A549 (cell line): ENCODE measurements at regions not wholly inside any gene's neighbourhood (a gene's known extent, or its start where the extent isn't known, plus 50 kb on each side); places are given as distances from the start of the nearest gene placed in this dataset.

Source experiments
- EHMT2 ChIP-seq: fragments of 200-600 bp; sonication (generic); IDR thresholded peaks from 2 replicates; pipeline ENCODE4 v1.6.1; 2016; ENCODE audit warnings: antibody characterized with exemption, low read depth, mild to moderate bottlenecking, moderate library complexity
- FOXS1 ChIP-seq: fragments of 250-450 bp; sonication (Bioruptor Pico); IDR thresholded peaks from 2 replicates; pipeline ENCODE4 v1.5.0; 2020; ENCODE audit warnings: mild to moderate bottlenecking, moderate library complexity
- HDAC2 ChIP-seq: fragments of 200-600 bp; sonication (generic); IDR thresholded peaks from 2 replicates; pipeline ENCODE4 v1.6.1; 2016
- RARB ChIP-seq: fragments of 250-450 bp; sonication (Bioruptor Pico); IDR thresholded peaks from 2 replicates; pipeline ENCODE4 v1.8.0; 2021; ENCODE audit warnings: mild to moderate bottlenecking, moderate library complexity
- REST ChIP-seq: fragments of 200-600 bp; sonication (generic); IDR thresholded peaks from 2 replicates; pipeline ENCODE4 v1.6.1; 2016; ENCODE audit warnings: antibody characterized with exemption, mild to moderate bottlenecking, moderate library complexity
- RFX5 ChIP-seq: fragments of 450-650 bp; IDR thresholded peaks from 2 replicates; pipeline ENCODE4 v1.7.1; 2014; ENCODE audit warnings: antibody characterized with exemption, mild to moderate bottlenecking, moderate library complexity
- TF ChIP-seq, protein P1 (sequence below): fragments of >200 bp; sonication (Bioruptor Twin); formaldehyde crosslinking; IDR thresholded peaks from 3 replicates; pipeline ENCODE4 v1.5.1; 2016
- TF ChIP-seq, protein P2 (sequence below): IDR thresholded peaks from 2 replicates; pipeline ENCODE4 v1.6.1; 2012

- TF ChIP-seq, protein P1, sequence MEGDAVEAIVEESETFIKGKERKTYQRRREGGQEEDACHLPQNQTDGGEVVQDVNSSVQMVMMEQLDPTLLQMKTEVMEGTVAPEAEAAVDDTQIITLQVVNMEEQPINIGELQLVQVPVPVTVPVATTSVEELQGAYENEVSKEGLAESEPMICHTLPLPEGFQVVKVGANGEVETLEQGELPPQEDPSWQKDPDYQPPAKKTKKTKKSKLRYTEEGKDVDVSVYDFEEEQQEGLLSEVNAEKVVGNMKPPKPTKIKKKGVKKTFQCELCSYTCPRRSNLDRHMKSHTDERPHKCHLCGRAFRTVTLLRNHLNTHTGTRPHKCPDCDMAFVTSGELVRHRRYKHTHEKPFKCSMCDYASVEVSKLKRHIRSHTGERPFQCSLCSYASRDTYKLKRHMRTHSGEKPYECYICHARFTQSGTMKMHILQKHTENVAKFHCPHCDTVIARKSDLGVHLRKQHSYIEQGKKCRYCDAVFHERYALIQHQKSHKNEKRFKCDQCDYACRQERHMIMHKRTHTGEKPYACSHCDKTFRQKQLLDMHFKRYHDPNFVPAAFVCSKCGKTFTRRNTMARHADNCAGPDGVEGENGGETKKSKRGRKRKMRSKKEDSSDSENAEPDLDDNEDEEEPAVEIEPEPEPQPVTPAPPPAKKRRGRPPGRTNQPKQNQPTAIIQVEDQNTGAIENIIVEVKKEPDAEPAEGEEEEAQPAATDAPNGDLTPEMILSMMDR, result no peak
- TF ChIP-seq FOXS1 (CRISPR knock-in tag), result no peak
- TF ChIP-seq EHMT2, result no peak
- TF ChIP-seq HDAC2, result no peak
- TF ChIP-seq RFX5, result no peak
- TF ChIP-seq, protein P2, sequence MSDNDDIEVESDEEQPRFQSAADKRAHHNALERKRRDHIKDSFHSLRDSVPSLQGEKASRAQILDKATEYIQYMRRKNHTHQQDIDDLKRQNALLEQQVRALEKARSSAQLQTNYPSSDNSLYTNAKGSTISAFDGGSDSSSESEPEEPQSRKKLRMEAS, result no peak
- TF ChIP-seq RARB (CRISPR knock-in tag), result no peak
- no peak for TF ChIP-seq REST
These were observed 324.6 kb upstream of the TACR3 start for GRCh38 chr4:104044369-104044768.
